Activated B cell treated with CpG ODN at 0.5 μM for 24 hours (primary cell): ENCODE measurements at regions not wholly inside any gene's neighbourhood (a gene's known extent, or its start where the extent isn't known, plus 50 kb on each side); places are given as distances from the start of the nearest gene placed in this dataset.

Experiments used
- ATAC-seq: fragments of 200-7000 bp; cut with Tn5 transposase; one replicate; pipeline ENCODE4 v1.10.0; 2021; ENCODE audit warnings: low read depth, mild to moderate bottlenecking, moderate library complexity
- CTCF ChIA-PET: fragments of 350-600 bp; sonication (Branson Sonifier 250); formaldehyde crosslinking; loops from one replicate; lab custom pipeline; 2021; ENCODE audit warnings: antibody characterized with exemption; lab: Charles Lee
- POLR2A ChIA-PET: fragments of 350-600 bp; sonication (Branson Sonifier 250); formaldehyde crosslinking; loops from one replicate; lab custom pipeline; 2021; ENCODE audit warnings: antibody characterized with exemption; lab: Charles Lee
- DNase-seq: peaks from one replicate; pipeline ENCODE4 v3.0.0; 2022
- H3K27ac Mint-ChIP-seq: one replicate; pipeline ENCODE4 v1.8.0; 2020; ENCODE audit warnings: mixed read lengths
- H3K27me3 Mint-ChIP-seq: one replicate; pipeline ENCODE4 v1.8.0; 2021; ENCODE audit warnings: mixed read lengths
- H3K36me3 Mint-ChIP-seq: one replicate; pipeline ENCODE4 v1.8.0; 2021; ENCODE audit warnings: low read depth, mixed read lengths
- H3K4me1 Mint-ChIP-seq: one replicate; pipeline ENCODE4 v1.8.0; 2021; ENCODE audit warnings: mixed read lengths
- H3K4me3 Mint-ChIP-seq: one replicate; pipeline ENCODE4 v1.8.0; 2020; ENCODE audit warnings: mild to moderate bottlenecking, mixed read lengths
- H3K9me3 Mint-ChIP-seq: one replicate; pipeline ENCODE4 v1.8.0; 2020; ENCODE audit warnings: mixed read lengths
- CTCF ChIP-seq: fragments of 200-600 bp; IDR thresholded peaks from one replicate; pipeline ENCODE4 v1.8.0; 2022; ENCODE audit warnings: antibody characterized with exemption, mild to moderate bottlenecking
- intact Hi-C: fragments of 100-400 bp; cut with micrococcal nuclease; formaldehyde crosslinking; loops from one replicate; pipeline ENCODE4 v1.15.1; 2024

- TF ChIP-seq CTCF = no peak
- H3K27me3 Mint-ChIP-seq = no peaks in the 10 kb centered on the region
- no peaks in the 10 kb centered on the region for H3K4me1 Mint-ChIP-seq
- no peak overlapping the region for H3K4me3 Mint-ChIP-seq
- DNase-seq (no peak), ATAC-seq (no peak)
- ChIA-PET POLR2A (no interaction called here), CTCF (no interaction called here)
- intact Hi-C loops = no loop called here
- H3K27ac Mint-ChIP-seq = no peak overlapping the region
- H3K9me3 Mint-ChIP-seq = no peaks in the 10 kb centered on the region
- no peaks in the 10 kb centered on the region for H3K36me3 Mint-ChIP-seq
Measured at GRCh38 chrX:138057883-138058282, 492.0 kb downstream of the ZIC3 start.

- intact Hi-C loops = no loop called here
- ChIA-PET POLR2A (no interaction called here), CTCF (no interaction called here)
- Mint-ChIP-seq H3K4me1 (no peaks in the 10 kb centered on the region), H3K4me3 (no peak overlapping the region), H3K27me3 (no peaks in the 10 kb centered on the region), H3K27ac (no peak overlapping the region), H3K9me3 (no peaks in the 10 kb centered on the region), H3K36me3 (no peaks in the 10 kb centered on the region)
- no peak for TF ChIP-seq CTCF
- ATAC-seq (no peak), DNase-seq (no peak)
Measured at GRCh38 chrX:138058931-138059330, 493.0 kb downstream of the ZIC3 start.

- ChIA-PET POLR2A (no interaction called here), CTCF (no interaction called here)
- Mint-ChIP-seq H3K36me3 (no peaks in the 10 kb centered on the region), H3K4me1 (no peaks in the 10 kb centered on the region), H3K27ac (no peak overlapping the region), H3K4me3 (no peak overlapping the region), H3K27me3 (no peaks in the 10 kb centered on the region), H3K9me3 (no peaks in the 10 kb centered on the region)
- ATAC-seq = no peak
- TF ChIP-seq CTCF = no peak
- intact Hi-C loops = no loop called here
- no peak for DNase-seq
Measured at GRCh38 chrX:138067415-138067814, 501.5 kb downstream of the ZIC3 start.

GRCh38 chrX:138073626-138074025 is 507.7 kb downstream of the ZIC3 start:
- intact Hi-C loops = no loop called here
- H3K27me3 Mint-ChIP-seq = no peaks in the 10 kb centered on the region
- H3K4me1 Mint-ChIP-seq = no peaks in the 10 kb centered on the region
- TF ChIP-seq CTCF = no peak
- no peak overlapping the region for H3K4me3 Mint-ChIP-seq
- ChIA-PET POLR2A (no interaction called here), CTCF (no interaction called here)
- no peak for ATAC-seq
- no peaks in the 10 kb centered on the region for H3K9me3 Mint-ChIP-seq
- H3K36me3 Mint-ChIP-seq = no peaks in the 10 kb centered on the region
- no peak overlapping the region for H3K27ac Mint-ChIP-seq
- DNase-seq = no peak

GRCh38 chrX:138082251-138082650 is 516.3 kb downstream of the ZIC3 start:
- no peak for TF ChIP-seq CTCF
- CTCF ChIA-PET = no interaction called here
- Mint-ChIP-seq H3K27me3 (no peaks in the 10 kb centered on the region), H3K36me3 (no peaks in the 10 kb centered on the region), H3K4me3 (no peak overlapping the region), H3K4me1 (no peaks in the 10 kb centered on the region), H3K27ac (no peak overlapping the region), H3K9me3 (no peaks in the 10 kb centered on the region)
- no peak for ATAC-seq
- POLR2A ChIA-PET = no interaction called here
- intact Hi-C loops = no loop called here
- no peak for DNase-seq
